ENCODE measurements at regions not wholly inside any gene's neighbourhood (a gene's known extent, or its start where the extent isn't known, plus 50 kb on each side); places are given as distances from the start of the nearest gene placed in this dataset.

DNA sequence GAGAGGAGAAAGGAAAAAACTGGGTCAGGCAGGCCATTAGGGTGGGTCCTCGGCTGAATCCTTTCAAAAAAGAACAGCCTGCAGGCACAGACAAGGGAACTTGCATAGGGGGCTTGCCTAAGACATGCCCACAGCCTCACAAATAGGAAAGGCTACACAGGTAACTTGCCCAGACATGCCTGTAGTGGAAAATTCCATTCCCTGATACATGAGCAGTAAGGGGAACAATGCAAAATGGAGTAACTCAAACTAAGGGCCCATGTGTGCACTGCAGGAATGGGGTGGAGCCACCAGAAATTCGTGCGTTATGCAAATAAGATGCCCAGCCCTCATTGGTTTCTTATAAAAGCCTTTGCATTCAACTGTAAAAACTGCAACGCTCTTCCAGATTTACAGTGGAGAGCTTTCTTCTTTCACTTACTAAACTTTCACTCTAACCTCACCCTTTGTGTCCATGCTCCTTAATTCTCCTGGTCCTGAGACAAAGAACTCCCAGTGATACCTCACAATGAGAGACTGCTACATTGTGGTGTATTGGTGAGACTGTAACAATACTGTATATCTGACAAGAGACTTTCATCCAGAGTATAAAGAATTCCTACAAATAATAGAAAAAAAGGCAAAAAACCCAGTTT, 59.5 kb upstream of the SLITRK1 start:
- H3K27me3 ChIP-seq: no peaks in the 10 kb centered on the region
- H3K27ac ChIP-seq: no peak overlapping the region
- H3K4me3 ChIP-seq: no peak overlapping the region
- H3K9me3 ChIP-seq (ENCODE audit: low read depth): no peaks in the 10 kb centered on the region
- no peak for TF ChIP-seq EZH2phosphoT487 (IDR thresholded peaks at IDR 0.05; ENCODE audit: low read depth, severe bottlenecking, unreplicated experiment)
- TF ChIP-seq, protein P1, sequence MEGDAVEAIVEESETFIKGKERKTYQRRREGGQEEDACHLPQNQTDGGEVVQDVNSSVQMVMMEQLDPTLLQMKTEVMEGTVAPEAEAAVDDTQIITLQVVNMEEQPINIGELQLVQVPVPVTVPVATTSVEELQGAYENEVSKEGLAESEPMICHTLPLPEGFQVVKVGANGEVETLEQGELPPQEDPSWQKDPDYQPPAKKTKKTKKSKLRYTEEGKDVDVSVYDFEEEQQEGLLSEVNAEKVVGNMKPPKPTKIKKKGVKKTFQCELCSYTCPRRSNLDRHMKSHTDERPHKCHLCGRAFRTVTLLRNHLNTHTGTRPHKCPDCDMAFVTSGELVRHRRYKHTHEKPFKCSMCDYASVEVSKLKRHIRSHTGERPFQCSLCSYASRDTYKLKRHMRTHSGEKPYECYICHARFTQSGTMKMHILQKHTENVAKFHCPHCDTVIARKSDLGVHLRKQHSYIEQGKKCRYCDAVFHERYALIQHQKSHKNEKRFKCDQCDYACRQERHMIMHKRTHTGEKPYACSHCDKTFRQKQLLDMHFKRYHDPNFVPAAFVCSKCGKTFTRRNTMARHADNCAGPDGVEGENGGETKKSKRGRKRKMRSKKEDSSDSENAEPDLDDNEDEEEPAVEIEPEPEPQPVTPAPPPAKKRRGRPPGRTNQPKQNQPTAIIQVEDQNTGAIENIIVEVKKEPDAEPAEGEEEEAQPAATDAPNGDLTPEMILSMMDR (IDR thresholded peaks at IDR 0.05; ENCODE audit: poor library complexity): no peak
- no peak for TF ChIP-seq EZH2 (IDR thresholded peaks at IDR 0.05; ENCODE audit: borderline replicate concordance)
- H2AFZ ChIP-seq: no peak overlapping the region
- no peaks in the 10 kb centered on the region for H3K79me2 ChIP-seq
- 73% methylated on average over 4 of the region's 4 CpGs for WGBS (ENCODE audit: low lambda C conversion rate, missing lambda C conversion rate)
- H3K4me1 ChIP-seq (ENCODE audit: insufficient read depth): no peaks in the 10 kb centered on the region
- H3K36me3 ChIP-seq (replicated peaks; ENCODE audit: insufficient read depth, low read depth): no peaks in the 10 kb centered on the region
- H3K9me2 ChIP-seq (replicated peaks; ENCODE audit: insufficient read depth): no peaks in the 10 kb centered on the region
- no peak overlapping the region for H3K4me2 ChIP-seq
- no peak for DNase-seq (ENCODE audit: low spot score)
- no peaks in the 10 kb centered on the region for H4K20me1 ChIP-seq (ENCODE audit: insufficient read depth, poor library complexity, severe bottlenecking)

DNA sequence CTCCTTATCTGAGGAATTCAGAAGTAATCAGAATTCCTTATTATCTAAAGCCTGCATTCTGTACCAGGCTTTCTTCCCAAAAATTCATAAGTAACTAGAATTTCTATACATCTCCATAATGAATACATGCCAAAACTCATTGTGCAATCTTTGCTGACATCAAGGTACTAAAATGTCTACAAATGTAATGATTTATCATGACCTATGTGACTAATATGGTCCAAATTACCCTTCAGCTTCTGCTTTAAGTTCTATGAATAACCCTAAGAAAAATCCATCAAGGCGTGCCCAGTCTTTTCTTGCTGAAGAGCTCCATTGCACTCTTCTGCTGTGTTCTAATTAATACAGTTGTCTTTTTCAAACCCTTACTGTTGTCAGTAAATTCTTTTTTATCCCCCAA, 58.5 kb upstream of the SLITRK1 start:
- TF ChIP-seq, protein P1 (IDR thresholded peaks at IDR 0.05; ENCODE audit: poor library complexity): no peak
- TF ChIP-seq EZH2 (IDR thresholded peaks at IDR 0.05; ENCODE audit: borderline replicate concordance): no peak
- TF ChIP-seq EZH2phosphoT487 (IDR thresholded peaks at IDR 0.05; ENCODE audit: low read depth, severe bottlenecking, unreplicated experiment): no peak
- no peaks in the 10 kb centered on the region for H4K20me1 ChIP-seq (ENCODE audit: insufficient read depth, poor library complexity, severe bottlenecking)
- no peaks in the 10 kb centered on the region for H3K9me2 ChIP-seq (replicated peaks; ENCODE audit: insufficient read depth)
- no peaks in the 10 kb centered on the region for H3K9me3 ChIP-seq (ENCODE audit: low read depth)
- H3K36me3 ChIP-seq (replicated peaks; ENCODE audit: insufficient read depth, low read depth): no peaks in the 10 kb centered on the region
- H2AFZ ChIP-seq: no peak overlapping the region
- no peak overlapping the region for H3K27ac ChIP-seq
- H3K79me2 ChIP-seq: no peaks in the 10 kb centered on the region
- WGBS (ENCODE audit: low lambda C conversion rate, missing lambda C conversion rate): 88% methylated on average over 1 of the region's 1 CpG
- H3K4me2 ChIP-seq: no peak overlapping the region
- no peaks in the 10 kb centered on the region for H3K27me3 ChIP-seq
- no peaks in the 10 kb centered on the region for H3K4me1 ChIP-seq (ENCODE audit: insufficient read depth)
- no peak overlapping the region for H3K4me3 ChIP-seq
- no peak for DNase-seq (ENCODE audit: low spot score)

- H4K20me1 ChIP-seq (ENCODE audit: insufficient read depth, poor library complexity, severe bottlenecking): no peaks in the 10 kb centered on the region
- DNase-seq (ENCODE audit: low spot score): no peak
- H3K27me3 ChIP-seq: no peaks in the 10 kb centered on the region
- TF ChIP-seq EZH2phosphoT487 (IDR thresholded peaks at IDR 0.05; ENCODE audit: low read depth, severe bottlenecking, unreplicated experiment): no peak
- TF ChIP-seq EZH2 (IDR thresholded peaks at IDR 0.05; ENCODE audit: borderline replicate concordance): no peak
- no peaks in the 10 kb centered on the region for H3K9me3 ChIP-seq (ENCODE audit: low read depth)
- 63% methylated on average over 1 of the region's 1 CpG for WGBS (ENCODE audit: low lambda C conversion rate, missing lambda C conversion rate)
- no peaks in the 10 kb centered on the region for H3K79me2 ChIP-seq
- H3K4me1 ChIP-seq (ENCODE audit: insufficient read depth): no peaks in the 10 kb centered on the region
- no peak overlapping the region for H2AFZ ChIP-seq
- no peak overlapping the region for H3K4me2 ChIP-seq
- no peaks in the 10 kb centered on the region for H3K36me3 ChIP-seq (replicated peaks; ENCODE audit: insufficient read depth, low read depth)
- no peak overlapping the region for H3K27ac ChIP-seq
- H3K9me2 ChIP-seq (replicated peaks; ENCODE audit: insufficient read depth): no peaks in the 10 kb centered on the region
- H3K4me3 ChIP-seq: no peak overlapping the region
Measured at GRCh38 chr13:83937579-83937978, 55.3 kb upstream of the SLITRK1 start.

DNA sequence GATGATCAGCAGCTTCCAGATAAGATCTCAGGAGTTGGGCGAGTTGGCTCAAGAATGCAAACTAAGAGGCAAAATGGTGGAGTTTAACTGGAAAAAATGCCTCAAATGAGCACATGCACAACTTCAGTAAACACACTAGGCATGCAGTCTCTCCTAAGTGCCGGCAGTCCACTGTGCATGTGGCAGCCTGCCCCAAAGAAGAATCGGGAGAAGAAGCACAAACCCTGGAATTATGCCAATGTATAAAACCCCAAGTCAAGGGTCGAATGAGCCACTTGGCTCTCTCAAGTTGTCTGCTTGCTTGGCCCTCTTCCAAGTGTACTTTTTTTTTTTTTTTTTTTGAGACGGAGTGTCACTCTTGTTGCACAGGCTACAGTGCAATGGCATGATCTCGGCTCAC, 53.3 kb upstream of the SLITRK1 start:
- DNase-seq (ENCODE audit: low spot score): no peak
- Histone ChIP-seq H3K27ac (no peak overlapping the region), H4K20me1 (ENCODE audit: insufficient read depth, poor library complexity, severe bottlenecking) (no peaks in the 10 kb centered on the region), H3K79me2 (no peaks in the 10 kb centered on the region), H3K27me3 (no peaks in the 10 kb centered on the region), H2AFZ (no peak overlapping the region), H3K9me2 (replicated peaks; ENCODE audit: insufficient read depth) (no peaks in the 10 kb centered on the region), H3K36me3 (replicated peaks; ENCODE audit: insufficient read depth, low read depth) (no peaks in the 10 kb centered on the region), H3K4me2 (no peak overlapping the region), H3K4me1 (ENCODE audit: insufficient read depth) (no peaks in the 10 kb centered on the region), H3K4me3 (no peak overlapping the region), H3K9me3 (ENCODE audit: low read depth) (no peaks in the 10 kb centered on the region)
- TF ChIP-seq EZH2 (IDR thresholded peaks at IDR 0.05; ENCODE audit: borderline replicate concordance): no peak
- TF ChIP-seq EZH2phosphoT487 (IDR thresholded peaks at IDR 0.05; ENCODE audit: low read depth, severe bottlenecking, unreplicated experiment): no peak
- TF ChIP-seq, protein P1 (IDR thresholded peaks at IDR 0.05; ENCODE audit: poor library complexity): no peak
- WGBS (ENCODE audit: low lambda C conversion rate, missing lambda C conversion rate): 85% methylated on average over 6 of the region's 6 CpGs
